ENCODE measurements at regions not wholly inside any gene's neighbourhood (a gene's known extent, or its start where the extent isn't known, plus 50 kb on each side); places are given as distances from the start of the nearest gene placed in this dataset.

DNA sequence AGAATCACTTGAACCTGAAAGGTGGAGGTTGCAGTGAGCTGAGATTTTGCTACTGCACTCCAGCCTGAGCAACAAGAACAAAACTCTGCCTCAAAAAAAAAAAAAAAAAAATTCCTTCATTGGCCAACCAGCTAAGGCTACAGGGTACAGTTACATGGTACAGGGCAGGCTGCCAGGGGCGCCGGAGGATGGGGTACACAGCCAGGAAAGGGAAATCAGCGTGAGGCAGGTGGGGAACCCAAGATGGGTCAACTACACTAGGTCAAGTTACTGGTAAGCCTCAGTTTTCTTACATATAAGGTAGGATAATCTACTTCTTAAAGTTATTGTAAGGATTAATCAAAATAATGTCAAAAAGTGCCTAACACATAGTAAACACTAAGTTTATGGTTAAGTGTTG is 69.6 kb upstream of the KCNK12 start:
- TF ChIP-seq CTCF (IDR thresholded peaks at IDR 0.05) (no peak), POLR2A (IDR thresholded peaks at IDR 0.05) (no peak)
